AG04450 (cell line): ENCODE measurements at regions not wholly inside any gene's neighbourhood (a gene's known extent, or its start where the extent isn't known, plus 50 kb on each side); places are given as distances from the start of the nearest gene placed in this dataset.

Experiments
- CTCF ChIA-PET: fragments of 300-600, 350-600 bp; formaldehyde crosslinking; extraction: SDS; loops from one replicate; lab custom pipeline; 2022; ENCODE audit warnings: antibody characterized with exemption, inconsistent platforms; lab: Charles Lee
- POLR2A ChIA-PET: fragments of 350-600 bp; formaldehyde crosslinking; extraction: SDS; loops from one replicate; lab custom pipeline; 2021; ENCODE audit warnings: antibody characterized with exemption, inconsistent platforms; lab: Yijun Ruan, JAX
- DNase-seq: peaks from one replicate; pipeline ENCODE4 v3.0.0-alpha.2; 2011; ENCODE audit warnings: low read depth, low spot score
- H3K27ac ChIP-seq: one replicate; pipeline ENCODE4 v1.5.1; 2012; ENCODE audit warnings: low read depth, low read length, control low read depth
- H3K27me3 ChIP-seq: one replicate; pipeline ENCODE4 v1.6.0; 2012; ENCODE audit warnings: low read length; ENCODE audit not compliant: control insufficient read depth, insufficient read depth
- H3K4me3 ChIP-seq: 2 replicates; pipeline ENCODE4 v1.5.1; 2011; ENCODE audit warnings: mild to moderate bottlenecking, low read depth, low read length, control low read depth
- H3K9me3 ChIP-seq: 2 replicates; pipeline ENCODE4 v1.5.1; 2012; ENCODE audit warnings: low read length; ENCODE audit not compliant: control insufficient read depth, insufficient read depth
- CTCF ChIP-seq: IDR thresholded peaks from 2 replicates; pipeline ENCODE4 v1.5.1; 2011; ENCODE audit warnings: low read depth, low read length, control low read depth, inconsistent platforms

- ChIA-PET CTCF (no interaction called here), POLR2A (no interaction called here)
- Histone ChIP-seq H3K9me3 (peaks cover 17% of the 10 kb centered on the region), H3K4me3 (no peak overlapping the region), H3K27me3 (no peaks in the 10 kb centered on the region), H3K27ac (no peak overlapping the region)
- no peak for TF ChIP-seq CTCF
- DNase-seq = no peak
These were observed 555.2 kb upstream of the KLHL29 start for GRCh38 chr2:22829791-22830190.

GRCh38 chr2:22832196-22832595 is 552.8 kb upstream of the KLHL29 start:
- CTCF ChIA-PET = no interaction called here
- no peak overlapping the region for H3K4me3 ChIP-seq
- no peak for TF ChIP-seq CTCF
- DNase-seq = no peak
- H3K27me3 ChIP-seq = no peaks in the 10 kb centered on the region
- H3K9me3 ChIP-seq = peaks cover 9% of the 10 kb centered on the region
- no peak overlapping the region for H3K27ac ChIP-seq
- POLR2A ChIA-PET = no interaction called here

- no peak for DNase-seq
- Histone ChIP-seq H3K27ac (no peak overlapping the region), H3K9me3 (peaks cover 5% of the 10 kb centered on the region; the same call in 1 of the 2 replicates), H3K4me3 (no peak overlapping the region), H3K27me3 (no peaks in the 10 kb centered on the region)
- ChIA-PET POLR2A (no interaction called here), CTCF (no interaction called here)
- TF ChIP-seq CTCF = no peak
These were observed 546.5 kb upstream of the KLHL29 start for GRCh38 chr2:22838461-22838860.

GRCh38 chr2:22842205-22842869 is 542.6 kb upstream of the KLHL29 start:
- peaks cover 10% of the 10 kb centered on the region; the same call in 1 of the 2 replicates for H3K9me3 ChIP-seq
- no peak for TF ChIP-seq CTCF
- H3K27ac ChIP-seq = no peak overlapping the region
- H3K27me3 ChIP-seq = no peaks in the 10 kb centered on the region
- no peak for DNase-seq
- CTCF ChIA-PET = no interaction called here
- no peak overlapping the region for H3K4me3 ChIP-seq
- POLR2A ChIA-PET = no interaction called here

- DNase-seq = no peak
- no peak overlapping the region for H3K4me3 ChIP-seq
- H3K27me3 ChIP-seq = no peaks in the 10 kb centered on the region
- TF ChIP-seq CTCF = no peak
- ChIA-PET POLR2A (no interaction called here), CTCF (no interaction called here)
- peaks cover 13% of the 10 kb centered on the region; the same call in 1 of the 2 replicates for H3K9me3 ChIP-seq
- no peak overlapping the region for H3K27ac ChIP-seq
These were observed 541.0 kb upstream of the KLHL29 start for GRCh38 chr2:22843919-22844537.
